Endothelial cell of umbilical vein (primary cell): ENCODE measurements at regions not wholly inside any gene's neighbourhood (a gene's known extent, or its start where the extent isn't known, plus 50 kb on each side); places are given as distances from the start of the nearest gene placed in this dataset.

Experiments used
- BruUV-seq: library from RNA; stranded (reverse); fragments of 400-500 nt; replicated peaks from 2 replicates; lab custom pipeline; 2021; lab: Mats Ljungman, UMichigan
- CTCF ChIA-PET: fragments of 300-600, 350-600 bp; sonication (Branson Sonifier 250); formaldehyde crosslinking; loops from one replicate; lab custom pipeline; 2021; ENCODE audit warnings: antibody characterized with exemption, inconsistent platforms; lab: Charles Lee
- POLR2A ChIA-PET: fragments of 300-600, 350-600 bp; sonication (Branson Sonifier 250); formaldehyde crosslinking; loops from one replicate; lab custom pipeline; 2021; ENCODE audit warnings: antibody characterized with exemption, inconsistent platforms; lab: Charles Lee
- DNase-seq: peaks from one replicate; pipeline ENCODE4 v3.0.0-alpha.2; 2011; ENCODE audit warnings: low read depth, low spot score
- FAIRE-seq: peaks from 2 replicates; lab custom pipeline; 2011; peaks lifted over from hg19 to GRCh38; lab: Jason Lieb, UNC
- H2AFZ ChIP-seq: 2 replicates; pipeline ENCODE4 v1.6.0; 2012; ENCODE audit warnings: low read depth, low read length, control low read depth, inconsistent platforms
- H3K27ac ChIP-seq: 2 replicates; pipeline ENCODE4 v1.5.1; 2011; ENCODE audit warnings: low read depth, mild to moderate bottlenecking, control low read depth, low read length, moderate library complexity; ENCODE audit not compliant: insufficient read depth
- H3K27me3 ChIP-seq, 2 experiments: 2 replicates each; pipeline versions ENCODE4 v1.6.0 to v1.6.1; 2011; ENCODE audit warnings: low read length in 2 of 2, mixed read lengths in 1 of 2; ENCODE audit not compliant: control insufficient read depth in 2 of 2, insufficient read depth in 2 of 2
- H3K36me3 ChIP-seq, 2 experiments: 2 replicates in 1 of 2; 3 replicates in 1 of 2; pipeline ENCODE4 v1.5.1; 2011; ENCODE audit warnings: low read length in 2 of 2, mild to moderate bottlenecking in 1 of 2, moderate library complexity in 1 of 2; ENCODE audit not compliant: control insufficient read depth in 2 of 2, insufficient read depth in 2 of 2; ENCODE audit errors: extremely low read depth in 1 of 2
- H3K4me1 ChIP-seq: 3 replicates; pipeline ENCODE4 v1.5.1; 2011; ENCODE audit warnings: mild to moderate bottlenecking, low read length; ENCODE audit not compliant: control insufficient read depth, insufficient read depth; ENCODE audit errors: extremely low read depth
- H3K4me2 ChIP-seq: 2 replicates; pipeline ENCODE4 v1.6.1; 2011; ENCODE audit warnings: low read length, control low read depth, mixed read lengths; ENCODE audit not compliant: insufficient read depth
- H3K4me3 ChIP-seq, 3 experiments: fragments of 200-600 bp in 1 of 3; sonication (generic), shearing (Covaris generic) in 1 of 3; replicated peaks in 1 of 3; 2 replicates each; pipeline ENCODE4 v1.5.1; 2011 to 2016; ENCODE audit warnings: control low read depth in 3 of 3, low read length in 3 of 3, mild to moderate bottlenecking in 2 of 3, inconsistent platforms in 1 of 3, low read depth in 1 of 3, moderate library complexity in 1 of 3; ENCODE audit not compliant: insufficient read depth in 1 of 3
- H3K79me2 ChIP-seq: 2 replicates; pipeline ENCODE4 v1.6.0; 2012; ENCODE audit warnings: low read length, inconsistent platforms; ENCODE audit not compliant: control insufficient read depth, insufficient read depth
- H3K9ac ChIP-seq: replicated peaks from 2 replicates; pipeline ENCODE3; 2011; ENCODE audit warnings: low read length, control low read depth; ENCODE audit not compliant: insufficient read depth; ENCODE audit errors: extremely low read depth
- H3K9me1 ChIP-seq: replicated peaks from 3 replicates; pipeline ENCODE4 v1.6.0; 2011; ENCODE audit warnings: mild to moderate bottlenecking, low read length; ENCODE audit not compliant: control insufficient read depth, insufficient read depth; ENCODE audit errors: extremely low read depth
- H3K9me3 ChIP-seq: replicated peaks from 2 replicates; pipeline ENCODE4 v1.5.1; 2012; ENCODE audit warnings: low read length, inconsistent platforms; ENCODE audit not compliant: control insufficient read depth, insufficient read depth
- H4K20me1 ChIP-seq: replicated peaks from 2 replicates; pipeline ENCODE3; 2011; ENCODE audit warnings: mild to moderate bottlenecking, low read length; ENCODE audit not compliant: control insufficient read depth, insufficient read depth; ENCODE audit errors: extremely low read depth
- CTCF ChIP-seq, 2 donors: IDR thresholded peaks; 1 replicate in 1 of 2; 2 replicates in 1 of 2; pipeline ENCODE4 v1.5.1; 2011; ENCODE audit warnings: low read length in 2 of 2, mild to moderate bottlenecking in 2 of 2, moderate library complexity in 2 of 2, control low read depth in 1 of 2, inconsistent platforms in 1 of 2, low read depth in 1 of 2; ENCODE audit not compliant: insufficient read depth in 1 of 2; ENCODE audit errors: extremely low read depth in 1 of 2
- EZH2 ChIP-seq: IDR thresholded peaks from 2 replicates; pipeline ENCODE4 v1.6.1; 2012; ENCODE audit warnings: borderline replicate concordance, low read depth, mild to moderate bottlenecking, moderate library complexity, low read length, inconsistent platforms; ENCODE audit not compliant: severe bottlenecking
- GATA2 ChIP-seq: IDR thresholded peaks from 2 replicates; pipeline ENCODE4 v1.7.0; 2011; ENCODE audit warnings: low read depth, mild to moderate bottlenecking, moderate library complexity, mixed read lengths, low read length; ENCODE audit not compliant: insufficient read length, insufficient read depth
- MYC ChIP-seq: IDR thresholded peaks from one replicate; pipeline ENCODE4 v1.6.1; 2011; ENCODE audit warnings: mild to moderate bottlenecking, low read depth, low read length
- dilution Hi-C: fragments of 300-500 bp; cut with MboI; formaldehyde crosslinking; loops from one replicate; pipeline ENCODE4 v1.15.0; 2019; ENCODE audit warnings: low sequenced_read_pairs; ENCODE audit not compliant: extremely low pct_ligation_motif_present
- intact Hi-C: fragments of 100-400 bp; cut with micrococcal nuclease; formaldehyde crosslinking; loops from one replicate; pipeline ENCODE4 v1.10.0; 2022

DNA sequence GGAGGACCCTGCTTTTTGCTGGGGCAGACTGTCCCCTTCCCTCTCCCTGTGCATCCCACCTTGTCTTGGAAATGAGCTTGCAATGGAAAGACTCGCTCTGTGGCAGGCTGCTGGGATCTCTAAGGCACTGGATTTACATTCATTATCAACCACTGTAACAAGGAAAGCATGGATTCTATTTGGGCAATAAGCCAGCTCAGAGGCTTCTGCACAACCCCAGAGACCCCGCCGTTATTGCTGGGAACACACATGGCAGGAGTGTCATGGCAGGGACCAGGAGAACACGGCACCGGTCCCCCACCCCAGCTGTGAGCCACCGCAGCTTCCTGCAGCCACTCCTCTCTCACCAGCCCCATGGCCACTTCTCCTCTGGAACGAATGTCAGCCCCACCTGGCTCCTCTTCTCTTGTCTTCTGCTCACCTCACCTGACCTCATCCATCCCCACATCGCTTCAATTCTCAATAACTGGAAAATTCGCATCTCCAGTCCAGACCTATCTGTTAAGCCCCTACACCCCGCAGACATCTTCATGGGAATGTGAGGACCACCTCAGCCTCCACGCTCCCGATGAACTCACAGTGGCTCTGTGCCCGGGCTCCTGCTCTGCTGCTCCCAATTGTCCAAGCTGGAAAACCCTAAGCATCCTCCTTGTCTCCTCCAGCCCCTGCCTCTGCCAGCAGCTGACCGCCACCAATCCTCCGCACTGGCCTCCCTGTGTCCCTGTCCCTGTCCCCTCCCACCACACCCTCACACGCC is 181.5 kb downstream of the USP12 start:
- ChIA-PET POLR2A (no interaction called here), CTCF (interaction anchor here (6.0 to 9.8 kb wide), 2 partner anchors 293 to 367 kb away, joined by 98 to 343 read pairs; no protein-coding TSS in a partner anchor)
- Histone ChIP-seq H3K4me3 (no peak overlapping the region), H3K9ac (no peak overlapping the region), H3K27ac (no peak overlapping the region), H3K36me3 (no peaks in the 10 kb centered on the region), H3K9me1 (no peaks in the 10 kb centered on the region), H3K4me2 (no peak overlapping the region), H2AFZ (no peak overlapping the region), H3K9me3 (no peaks in the 10 kb centered on the region), H3K27me3 (peaks cover 2 to 4% of the 10 kb centered on the region in 2 experiments), H4K20me1 (no peaks in the 10 kb centered on the region), H3K4me1 (no peaks in the 10 kb centered on the region), H3K79me2 (no peaks in the 10 kb centered on the region)
- DNase-seq, result no peak
- intact Hi-C loops (loop anchor here (10.0 kb wide), 1 partner anchor 995 kb away; the partner anchor contains the start of gene URAD), dilution Hi-C loops (no loop called here)
- no peak for TF ChIP-seq GATA2
- no peak for TF ChIP-seq EZH2
- no peak for TF ChIP-seq CTCF (IDR thresholded peaks at IDR 0.05; ENCODE audit: extremely low read depth in 1 of 2, insufficient read depth in 1 of 2, low read depth in 1 of 2, low read length in 2 of 2)
- TF ChIP-seq MYC, result no peak
- no peak for FAIRE-seq
- no TSS peak for BruUV-seq
